Breast epithelium (tissue), 4 donors: ENCODE measurements at regions not wholly inside any gene's neighbourhood (a gene's known extent, or its start where the extent isn't known, plus 50 kb on each side); places are given as distances from the start of the nearest gene placed in this dataset.

Source experiments
- DNase-seq, 2 donors: peaks; one replicate each; pipeline ENCODE4 v3.0.0-alpha.2; 2019; ENCODE audit warnings: low spot score in 2 of 2
- H3K27ac ChIP-seq, 2 donors: fragments of 200-600 bp; sonication (generic) in 1 of 2; one replicate each; pipeline ENCODE4 v1.5.1; 2016 to 2019; ENCODE audit warnings: mild to moderate bottlenecking in 1 of 2
- H3K27me3 ChIP-seq, 2 donors: fragments of 200-600 bp; sonication (generic) in 1 of 2; one replicate each; pipeline versions ENCODE4 v1.5.1 to v1.6.0; 2017 to 2019; ENCODE audit warnings: control low read depth in 1 of 2, mild to moderate bottlenecking in 1 of 2
- H3K36me3 ChIP-seq: fragments of 200-600 bp; one replicate; pipeline ENCODE4 v1.5.1; 2019
- H3K4me1 ChIP-seq, 2 donors: fragments of 200-600 bp; sonication (generic); one replicate each; pipeline ENCODE4 v1.5.1; 2016 to 2019; ENCODE audit warnings: control low read depth in 1 of 2
- H3K4me3 ChIP-seq, 3 donors: fragments of 200-600 bp; sonication (generic); 1 replicate in 2 of 3; 2 replicates in 1 of 3; pipeline ENCODE4 v1.5.1; 2016 to 2019; ENCODE audit warnings: mild to moderate bottlenecking in 3 of 3, moderate library complexity in 2 of 3
- H3K9me3 ChIP-seq, 2 donors: fragments of 200-600 bp; sonication (generic) in 1 of 2; one replicate each; pipeline ENCODE4 v1.5.1; 2016 to 2019; ENCODE audit warnings: control low read depth in 1 of 2
- CTCF ChIP-seq, 3 donors: fragments of 450-650 bp; IDR thresholded peaks; one replicate each; pipeline ENCODE4 v1.5.1; 2016 to 2017; ENCODE audit warnings: antibody characterized with exemption in 3 of 3, mild to moderate bottlenecking in 3 of 3, moderate library complexity in 3 of 3
- POLR2A ChIP-seq: fragments of 450-650 bp; IDR thresholded peaks from one replicate; pipeline ENCODE4 v1.6.1; 2016; ENCODE audit warnings: antibody characterized with exemption, mild to moderate bottlenecking, moderate library complexity
- POLR2AphosphoS5 ChIP-seq, 3 donors: sonication (generic); formaldehyde crosslinking; IDR thresholded peaks; one replicate each; pipeline ENCODE4 v1.6.1; 2017; ENCODE audit warnings: antibody characterized with exemption in 3 of 3
- intact Hi-C: fragments of 100-400 bp; cut with DNase I; formaldehyde crosslinking; loops from one replicate; pipeline ENCODE4 v1.15.1; 2023; ENCODE audit warnings: low total_unique reads

- Histone ChIP-seq H3K4me3 (no peak overlapping the region), H3K27me3 (no peaks in the 10 kb centered on the region), H3K9me3 (no peaks in the 10 kb centered on the region), H3K36me3 (no peaks in the 10 kb centered on the region), H3K27ac (no peak overlapping the region), H3K4me1 (no peaks in the 10 kb centered on the region)
- DNase-seq, result no peak
- intact Hi-C loops, result no loop called here
- TF ChIP-seq POLR2A (no peak), POLR2AphosphoS5 (IDR thresholded peaks at IDR 0.05) (no peak), CTCF (IDR thresholded peaks at IDR 0.05) (no peak)
These were observed 298.1 kb downstream of the ANKRD50 start for GRCh38 chr4:124414276-124415040.

GRCh38 chr4:124415146-124415545 is 297.4 kb downstream of the ANKRD50 start:
- H3K9me3 ChIP-seq, result no peaks in the 10 kb centered on the region
- no peak overlapping the region for H3K4me3 ChIP-seq
- DNase-seq, result no peak
- TF ChIP-seq POLR2A, result no peak
- no peak for TF ChIP-seq CTCF (IDR thresholded peaks at IDR 0.05)
- no peak for TF ChIP-seq POLR2AphosphoS5 (IDR thresholded peaks at IDR 0.05)
- no peaks in the 10 kb centered on the region for H3K36me3 ChIP-seq
- intact Hi-C loops, result no loop called here
- no peaks in the 10 kb centered on the region for H3K27me3 ChIP-seq
- no peaks in the 10 kb centered on the region for H3K4me1 ChIP-seq
- H3K27ac ChIP-seq, result no peak overlapping the region

- Histone ChIP-seq H3K9me3 (no peaks in the 10 kb centered on the region), H3K27me3 (no peaks in the 10 kb centered on the region)
- TF ChIP-seq POLR2AphosphoS5 (IDR thresholded peaks at IDR 0.05), result no peak
These were observed 295.2 kb downstream of the ANKRD50 start for GRCh38 chr4:124417371-124417770.

GRCh38 chr4:124420166-124420695 is 292.3 kb downstream of the ANKRD50 start:
- Histone ChIP-seq H3K9me3 (no peaks in the 10 kb centered on the region), H3K27ac (no peak overlapping the region), H3K4me1 (no peaks in the 10 kb centered on the region), H3K4me3 (no peak overlapping the region), H3K27me3 (no peaks in the 10 kb centered on the region), H3K36me3 (no peaks in the 10 kb centered on the region)
- DNase-seq, result no peak
- intact Hi-C loops, result no loop called here
- no peak for TF ChIP-seq CTCF (IDR thresholded peaks at IDR 0.05)
- no peak for TF ChIP-seq POLR2A
- TF ChIP-seq POLR2AphosphoS5 (IDR thresholded peaks at IDR 0.05), result no peak

More at GRCh38 chr4:124417371-124417770, 295.2 kb downstream of the ANKRD50 start:
- no peak overlapping the region for H3K4me3 ChIP-seq
- intact Hi-C loops, result no loop called here
- DNase-seq, result no peak
- H3K27ac ChIP-seq, result no peak overlapping the region
- no peaks in the 10 kb centered on the region for H3K4me1 ChIP-seq
- no peaks in the 10 kb centered on the region for H3K36me3 ChIP-seq

GRCh38 chr4:124423160-124423559 is 289.4 kb downstream of the ANKRD50 start:
- TF ChIP-seq CTCF (IDR thresholded peaks at IDR 0.05) (no peak), POLR2A (no peak), POLR2AphosphoS5 (IDR thresholded peaks at IDR 0.05) (no peak)
- Histone ChIP-seq H3K27me3 (no peaks in the 10 kb centered on the region), H3K27ac (no peak overlapping the region), H3K4me1 (no peaks in the 10 kb centered on the region), H3K9me3 (no peaks in the 10 kb centered on the region), H3K36me3 (no peaks in the 10 kb centered on the region), H3K4me3 (no peak overlapping the region)
- intact Hi-C loops, result no loop called here
- no peak for DNase-seq
